GM12878 (cell line): ENCODE measurements at regions not wholly inside any gene's neighbourhood (a gene's known extent, or its start where the extent isn't known, plus 50 kb on each side); places are given as distances from the start of the nearest gene placed in this dataset.

Experiments used
- ATAC-seq: fragments of 200-7000 bp; cut with Tn5 transposase; 3 replicates; pipeline ENCODE4 v1.9.1; 2020; ENCODE audit warnings: mild to moderate bottlenecking, moderate library complexity
- BruUV-seq: library from RNA; stranded (reverse); fragments of 400-500 nt; replicated peaks from 2 replicates; lab custom pipeline; 2021; lab: Mats Ljungman, UMichigan
- CTCF ChIA-PET: fragments of 300-600 bp; sonication (Branson Sonifier 250); formaldehyde crosslinking; extraction: SDS; loops from one replicate; lab custom pipeline; 2021; ENCODE audit warnings: inconsistent platforms; lab: Yijun Ruan, JAX
- POLR2A ChIA-PET: fragments of 350-600 bp; formaldehyde crosslinking; extraction: SDS; loops from one replicate; lab custom pipeline; 2021; ENCODE audit warnings: inconsistent platforms; lab: Charles Lee
- RAD21 ChIA-PET: fragments of 300-600 bp; sonication (Branson Sonifier 250); formaldehyde crosslinking; loops from one replicate; lab custom pipeline; 2023; ENCODE audit warnings: antibody characterized with exemption; ENCODE audit not compliant: unreplicated experiment; lab: Charles Lee
- SMC1A ChIA-PET: fragments of 300-600 bp; sonication (Branson Sonifier 250); formaldehyde crosslinking; loops from one replicate; lab custom pipeline; 2023; ENCODE audit not compliant: unreplicated experiment, uncharacterized antibody; lab: Charles Lee
- DNase-seq: peaks from one replicate; pipeline ENCODE4 v3.0.0-alpha.2; 2011; ENCODE audit warnings: low read depth, low spot score
- FAIRE-seq: peaks from 3 replicates; lab custom pipeline; 2011; peaks lifted over from hg19 to GRCh38; lab: Jason Lieb, UNC
- H2AFZ ChIP-seq: 2 replicates; pipeline ENCODE4 v1.6.0; 2011; ENCODE audit warnings: low read depth, low read length, control low read depth; ENCODE audit not compliant: control insufficient read depth
- H3K27ac ChIP-seq: 2 replicates; pipeline ENCODE4 v1.5.1; 2011; ENCODE audit warnings: control low read depth; ENCODE audit not compliant: control insufficient read depth, insufficient read depth
- H3K27me3 ChIP-seq, 2 experiments: replicated peaks in 1 of 2; 2 replicates each; pipeline versions ENCODE4 v1.6.0 to v1.6.1; 2011; ENCODE audit warnings: low read length in 1 of 2; ENCODE audit not compliant: control insufficient read depth in 2 of 2, insufficient read depth in 2 of 2
- H3K36me3 ChIP-seq, 2 experiments: 2 replicates each; pipeline ENCODE4 v1.5.1; 2011; ENCODE audit warnings: low read length in 1 of 2; ENCODE audit not compliant: control insufficient read depth in 2 of 2, insufficient read depth in 2 of 2
- H3K4me1 ChIP-seq: 2 replicates; pipeline ENCODE4 v1.6.1; 2011; ENCODE audit warnings: mild to moderate bottlenecking, low read length, moderate library complexity, mixed read lengths; ENCODE audit not compliant: control insufficient read depth, insufficient read depth
- H3K4me2 ChIP-seq: 2 replicates; pipeline ENCODE4 v1.6.0; 2011; ENCODE audit warnings: control low read depth; ENCODE audit not compliant: control insufficient read depth, insufficient read depth
- H3K4me3 ChIP-seq: fragments of 200-600 bp; sonication (generic); 2 replicates; pipeline ENCODE4 v1.5.1; 2016
- H3K79me2 ChIP-seq: 2 replicates; pipeline ENCODE4 v1.6.0; 2011; ENCODE audit warnings: low read length; ENCODE audit not compliant: control insufficient read depth, insufficient read depth
- H3K9ac ChIP-seq: 2 replicates; pipeline ENCODE4 v1.8.0; 2011; ENCODE audit warnings: low read length, control low read depth, mixed read lengths; ENCODE audit not compliant: control insufficient read depth, insufficient read depth
- H3K9me3 ChIP-seq: replicated peaks from 3 replicates; pipeline ENCODE4 v1.5.1; 2011; ENCODE audit warnings: mild to moderate bottlenecking, low read length; ENCODE audit not compliant: control insufficient read depth, insufficient read depth
- H4K20me1 ChIP-seq: 2 replicates; pipeline ENCODE4 v1.6.0; 2011; ENCODE audit not compliant: control insufficient read depth, insufficient read depth
- DPF2 ChIP-seq: fragments of 450-650 bp; IDR thresholded peaks from 2 replicates; pipeline ENCODE4 v1.6.1; 2017; ENCODE audit warnings: mild to moderate bottlenecking
- EED ChIP-seq: sonication (generic); IDR thresholded peaks from 2 replicates; pipeline ENCODE4 v1.6.1; 2016; ENCODE audit warnings: antibody characterized with exemption, low read depth
- IRF4 ChIP-seq: IDR thresholded peaks from 2 replicates; pipeline ENCODE4 v1.6.1; 2011; ENCODE audit warnings: low read depth, low read length
- MYC ChIP-seq: IDR thresholded peaks from 2 replicates; pipeline ENCODE4 v1.6.1; 2011; ENCODE audit warnings: mild to moderate bottlenecking, low read length, moderate library complexity, inconsistent platforms; ENCODE audit not compliant: insufficient read depth, insufficient replicate concordance, insufficient read length, severe bottlenecking
- NFYB ChIP-seq: IDR thresholded peaks from 2 replicates; pipeline ENCODE4 v1.6.1; 2011; ENCODE audit warnings: low read depth, mild to moderate bottlenecking, low read length, improper control_type of control experiment, moderate library complexity; ENCODE audit not compliant: insufficient read depth
- NKRF ChIP-seq: fragments of 450-650 bp; conservative IDR thresholded peaks from 2 replicates; pipeline ENCODE4 v1.6.1; 2017; ENCODE audit warnings: mild to moderate bottlenecking, moderate library complexity
- PML ChIP-seq: IDR thresholded peaks from 2 replicates; pipeline ENCODE4 v1.6.1; 2012; ENCODE audit warnings: low read length, inconsistent platforms
- SIX5 ChIP-seq: IDR thresholded peaks from 2 replicates; pipeline ENCODE4 v1.6.1; 2011; ENCODE audit warnings: mild to moderate bottlenecking, low read depth, low read length, moderate library complexity; ENCODE audit not compliant: severe bottlenecking
- STAT1 ChIP-seq: fragments of 450-650 bp; conservative IDR thresholded peaks from 2 replicates; pipeline ENCODE4 v1.6.1; 2014; ENCODE audit warnings: antibody characterized with exemption, mild to moderate bottlenecking
- SUZ12 ChIP-seq: fragments of 200-600 bp; sonication (generic); IDR thresholded peaks from one replicate; pipeline ENCODE4 v1.6.1; 2018; ENCODE audit warnings: antibody characterized with exemption, mild to moderate bottlenecking; ENCODE audit not compliant: unreplicated experiment
- WRNIP1 ChIP-seq: IDR thresholded peaks from 2 replicates; pipeline ENCODE4 v1.6.1; 2011; ENCODE audit warnings: low read depth, low read length, improper control_type of control experiment, borderline replicate concordance
- ZNF687 ChIP-seq: fragments of 450-650 bp; IDR thresholded peaks from 2 replicates; pipeline ENCODE4 v1.6.1; 2017; ENCODE audit warnings: mild to moderate bottlenecking, moderate library complexity
- WGBS: methylation state at CpG from one replicate; pipeline ENCODE4 v1.1.6; 2016; ENCODE audit warnings: low lambda C conversion rate; ENCODE audit not compliant: insufficient replicate concordance, insufficient coverage; ENCODE audit errors: missing lambda C conversion rate; 5-methylcytosine and 5-hydroxymethylcytosine counted together
- in situ Hi-C: fragments of 300-500 bp; cut with MboI; formaldehyde crosslinking; loops from 9 replicates; pipeline ENCODE4 v1.14.3; 2018; ENCODE audit warnings: mixed read lengths
- intact Hi-C: fragments of 100-400 bp; cut with micrococcal nuclease; formaldehyde crosslinking; loops from one replicate; pipeline ENCODE4 v1.14.2; 2022; ENCODE audit not compliant: unreplicated experiment
- TF ChIP-seq, protein P1 (sequence below): fragments of 450-650 bp; IDR thresholded peaks from 2 replicates; pipeline ENCODE4 v1.6.1; 2018; ENCODE audit warnings: borderline replicate concordance, mild to moderate bottlenecking; ENCODE audit not compliant: partially characterized antibody
- TF ChIP-seq, protein P2 (sequence below): IDR thresholded peaks from 2 replicates; pipeline ENCODE4 v1.6.1; 2012; ENCODE audit warnings: low read length, inconsistent platforms

DNA sequence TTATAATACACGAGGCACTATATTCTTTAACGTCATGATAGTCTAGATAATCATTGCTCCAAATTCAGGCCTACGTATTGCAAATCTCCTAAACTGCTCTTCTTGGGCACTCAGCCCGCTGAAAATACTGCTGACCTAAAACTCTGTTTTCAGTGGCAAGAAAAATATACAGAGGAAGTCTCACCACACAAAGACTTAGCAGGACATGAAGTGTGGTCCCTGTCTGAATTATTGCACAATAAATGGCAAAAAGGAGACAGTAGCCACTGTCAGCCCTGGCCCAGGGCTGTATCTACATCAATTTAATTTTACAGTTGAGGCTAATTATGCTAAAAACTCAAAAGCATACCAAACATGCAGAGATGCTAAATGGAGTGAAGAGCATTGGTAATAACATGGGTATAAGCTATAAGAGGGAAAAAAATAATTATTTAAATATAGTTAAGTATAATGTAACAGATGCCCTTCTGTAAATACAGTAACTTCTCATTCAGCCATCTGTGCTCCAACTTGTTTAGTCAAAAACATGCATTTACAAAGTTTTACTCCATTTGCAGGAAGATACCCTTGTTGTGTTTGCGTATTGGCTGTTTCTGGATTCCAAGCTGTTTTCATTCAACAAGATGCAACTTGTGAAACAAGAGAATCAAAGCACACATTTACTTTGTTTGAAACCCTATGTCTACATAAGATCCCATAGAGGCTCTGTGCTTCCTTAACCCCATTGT is 800.0 kb upstream of the LUZP2 start:
- H3K9ac ChIP-seq = no peak overlapping the region
- WGBS = 33% methylated on average over 5 of the region's 5 CpGs
- ATAC-seq (no peak), FAIRE-seq (no peak), DNase-seq (no peak)
- H3K4me2 ChIP-seq = no peak overlapping the region
- H3K27me3 ChIP-seq = no peaks in the 10 kb centered on the region
- ChIA-PET RAD21 (no interaction called here), POLR2A (no interaction called here), CTCF (no interaction called here), SMC1A (interaction anchor here (0.7 kb wide), 1 partner anchor 12 kb away, joined by 3 read pairs; no protein-coding TSS in a partner anchor)
- no TSS peak for BruUV-seq
- intact Hi-C loops (no loop called here), in situ Hi-C loops (no loop called here)
- H2AFZ ChIP-seq = no peak overlapping the region
- no peak overlapping the region for H3K27ac ChIP-seq
- no peaks in the 10 kb centered on the region for H3K79me2 ChIP-seq
- no peaks in the 10 kb centered on the region for H3K9me3 ChIP-seq
- H3K4me3 ChIP-seq = no peak overlapping the region
- no peaks in the 10 kb centered on the region for H3K36me3 ChIP-seq
- no peaks in the 10 kb centered on the region for H4K20me1 ChIP-seq
- H3K4me1 ChIP-seq = no peaks in the 10 kb centered on the region
- TF ChIP-seq DPF2 (no peak), WRNIP1 (no peak), EED (no peak), IRF4 (no peak), MYC (no peak), NFYB (no peak), PML (no peak), NKRF (no peak), STAT1 (no peak), ZNF687 (no peak), SIX5 (no peak), SUZ12 (no peak)
- TF ChIP-seq, protein P1, sequence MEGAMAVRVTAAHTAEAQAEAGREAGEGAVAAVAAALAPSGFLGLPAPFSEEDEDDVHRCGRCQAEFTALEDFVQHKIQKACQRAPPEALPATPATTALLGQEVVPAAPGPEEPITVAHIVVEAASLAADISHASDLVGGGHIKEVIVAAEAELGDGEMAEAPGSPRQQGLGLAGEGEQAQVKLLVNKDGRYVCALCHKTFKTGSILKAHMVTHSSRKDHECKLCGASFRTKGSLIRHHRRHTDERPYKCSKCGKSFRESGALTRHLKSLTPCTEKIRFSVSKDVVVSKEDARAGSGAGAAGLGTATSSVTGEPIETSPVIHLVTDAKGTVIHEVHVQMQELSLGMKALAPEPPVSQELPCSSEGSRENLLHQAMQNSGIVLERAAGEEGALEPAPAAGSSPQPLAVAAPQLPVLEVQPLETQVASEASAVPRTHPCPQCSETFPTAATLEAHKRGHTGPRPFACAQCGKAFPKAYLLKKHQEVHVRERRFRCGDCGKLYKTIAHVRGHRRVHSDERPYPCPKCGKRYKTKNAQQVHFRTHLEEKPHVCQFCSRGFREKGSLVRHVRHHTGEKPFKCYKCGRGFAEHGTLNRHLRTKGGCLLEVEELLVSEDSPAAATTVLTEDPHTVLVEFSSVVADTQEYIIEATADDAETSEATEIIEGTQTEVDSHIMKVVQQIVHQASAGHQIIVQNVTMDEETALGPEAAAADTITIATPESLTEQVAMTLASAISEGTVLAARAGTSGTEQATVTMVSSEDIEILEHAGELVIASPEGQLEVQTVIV = no peak
- TF ChIP-seq, protein P2, sequence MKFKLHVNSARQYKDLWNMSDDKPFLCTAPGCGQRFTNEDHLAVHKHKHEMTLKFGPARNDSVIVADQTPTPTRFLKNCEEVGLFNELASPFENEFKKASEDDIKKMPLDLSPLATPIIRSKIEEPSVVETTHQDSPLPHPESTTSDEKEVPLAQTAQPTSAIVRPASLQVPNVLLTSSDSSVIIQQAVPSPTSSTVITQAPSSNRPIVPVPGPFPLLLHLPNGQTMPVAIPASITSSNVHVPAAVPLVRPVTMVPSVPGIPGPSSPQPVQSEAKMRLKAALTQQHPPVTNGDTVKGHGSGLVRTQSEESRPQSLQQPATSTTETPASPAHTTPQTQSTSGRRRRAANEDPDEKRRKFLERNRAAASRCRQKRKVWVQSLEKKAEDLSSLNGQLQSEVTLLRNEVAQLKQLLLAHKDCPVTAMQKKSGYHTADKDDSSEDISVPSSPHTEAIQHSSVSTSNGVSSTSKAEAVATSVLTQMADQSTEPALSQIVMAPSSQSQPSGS = no peak
